Spleen (tissue), 11 donors: ENCODE measurements at regions not wholly inside any gene's neighbourhood (a gene's known extent, or its start where the extent isn't known, plus 50 kb on each side); places are given as distances from the start of the nearest gene placed in this dataset.

ENCODE experiments used
- DNase-seq: peaks from one replicate; pipeline ENCODE4 v3.0.0-alpha.2; 2020
- H3K27ac ChIP-seq, 8 donors: fragments of 200-600 bp; sonication (generic) in 7 of 8; 1 replicate in 4 of 8; 2 replicates in 4 of 8; pipeline versions ENCODE4 v1.5.0 to v1.8.0; 2016 to 2021; ENCODE audit warnings: inconsistent platforms in 4 of 8, mild to moderate bottlenecking in 4 of 8, moderate library complexity in 1 of 8
- H3K27me3 ChIP-seq, 7 donors: fragments of 200-600 bp; sonication (generic) in 6 of 7; replicated peaks in 1 of 7; 1 replicate in 4 of 7; 2 replicates in 3 of 7; pipeline versions ENCODE4 v1.5.0 to v1.8.0; 2016 to 2021; ENCODE audit warnings: inconsistent platforms in 3 of 7, mild to moderate bottlenecking in 1 of 7
- H3K36me3 ChIP-seq, 6 donors: fragments of 200-600 bp; sonication (generic) in 5 of 6; 1 replicate in 4 of 6; 2 replicates in 2 of 6; pipeline versions ENCODE4 v1.5.0 to v1.8.0; 2016 to 2021; ENCODE audit warnings: inconsistent platforms in 2 of 6
- H3K4me1 ChIP-seq, 6 donors: fragments of 200-600 bp; sonication (generic) in 5 of 6; 1 replicate in 3 of 6; 2 replicates in 3 of 6; pipeline versions ENCODE4 v1.5.0 to v1.8.0; 2016 to 2021; ENCODE audit warnings: inconsistent platforms in 3 of 6
- H3K4me3 ChIP-seq, 8 donors: fragments of 200-600 bp; sonication (generic) in 7 of 8; 1 replicate in 4 of 8; 2 replicates in 4 of 8; pipeline versions ENCODE4 v1.5.0 to v1.8.0; 2016 to 2021; ENCODE audit warnings: inconsistent platforms in 4 of 8, mild to moderate bottlenecking in 4 of 8, moderate library complexity in 2 of 8
- H3K9me3 ChIP-seq, 8 donors: fragments of 200-600 bp; sonication (generic) in 7 of 8; 1 replicate in 4 of 8; 2 replicates in 4 of 8; pipeline versions ENCODE4 v1.5.0 to v1.8.0; 2016 to 2021; ENCODE audit warnings: inconsistent platforms in 4 of 8
- CTCF ChIP-seq, 11 experiments: fragments of 200-600 bp in 7 of 11; fragments of 450-650 bp in 4 of 11; sonication (generic) in 4 of 11; IDR thresholded peaks in 8 of 11; conservative IDR thresholded peaks in 3 of 11; 1 replicate in 7 of 11; 2 replicates in 4 of 11; pipeline versions ENCODE4 v1.4.0 to v1.8.0; 2016 to 2021; ENCODE audit warnings: antibody characterized with exemption in 11 of 11, inconsistent platforms in 4 of 11, mild to moderate bottlenecking in 1 of 11
- POLR2A ChIP-seq, 3 donors: fragments of 450-650 bp; IDR thresholded peaks; one replicate each; pipeline ENCODE4 v1.5.1; 2017; ENCODE audit warnings: antibody characterized with exemption in 3 of 3, mild to moderate bottlenecking in 1 of 3
- POLR2AphosphoS5 ChIP-seq, 3 donors: sonication (generic); formaldehyde crosslinking; IDR thresholded peaks; one replicate each; pipeline ENCODE4 v1.5.1; 2017; ENCODE audit warnings: antibody characterized with exemption in 3 of 3
- WGBS, 5 donors: extraction: QIAGEN DNeasy Blood & Tissue Kit in 3 of 5; methylation state at CpG; one replicate each; pipeline versions ENCODE4 v1.1.5 to v1.1.7; 2013 to 2018; 5-methylcytosine and 5-hydroxymethylcytosine counted together
- intact Hi-C: fragments of 100-400 bp; cut with DNase I; formaldehyde crosslinking; loops from one replicate; pipeline ENCODE4 v1.15.0; 2023; ENCODE audit warnings: low total_unique reads
- donor health status: healthy with polysubstance abuse.
- donor health status: DM: no; HTN: no; CAD: no; lungs with moderate emphysema.
- donor health status: DM: no; HTN: no; CAD: no.
- donor health status: Bipolar disorder and iron deficiency.
- donor health status: healthy.
- donor health status: DM: no; HTN: no; CAD: no.
- donor health status: DM: yes; HTN: yes; CAD: no.

GRCh38 chr1:72412286-72412685 is 129.9 kb upstream of the NEGR1 start:
- H3K36me3 ChIP-seq: no peaks in the 10 kb centered on the region
- intact Hi-C loops: no loop called here
- no peaks in the 10 kb centered on the region for H3K4me1 ChIP-seq
- H3K27ac ChIP-seq: no peak overlapping the region
- no peak overlapping the region for H3K4me3 ChIP-seq
- H3K9me3 ChIP-seq: peaks cover 0 to 2% (median 0%) of the 10 kb centered on the region in 8 donors
- no peak for TF ChIP-seq CTCF (IDR thresholded peaks at IDR 0.05 in 8 of 11, conservative IDR thresholded peaks at IDR 0.05 in 3 of 11)
- TF ChIP-seq POLR2AphosphoS5 (IDR thresholded peaks at IDR 0.05): no peak
- no peak for TF ChIP-seq POLR2A (IDR thresholded peaks at IDR 0.05)
- H3K27me3 ChIP-seq: no peaks in the 10 kb centered on the region
- no peak for DNase-seq

- Histone ChIP-seq H3K27ac (no peak overlapping the region), H3K4me3 (no peak overlapping the region), H3K36me3 (no peaks in the 10 kb centered on the region), H3K4me1 (no peaks in the 10 kb centered on the region), H3K27me3 (no peaks in the 10 kb centered on the region), H3K9me3 (no peaks in the 10 kb centered on the region)
- no peak for DNase-seq
- no peak for TF ChIP-seq POLR2AphosphoS5 (IDR thresholded peaks at IDR 0.05)
- no peak for TF ChIP-seq CTCF (IDR thresholded peaks at IDR 0.05 in 8 of 11, conservative IDR thresholded peaks at IDR 0.05 in 3 of 11)
- TF ChIP-seq POLR2A (IDR thresholded peaks at IDR 0.05): no peak
- WGBS, 5 donors: 91 to 98% (median 97%) methylated on average over 2 of the region's 2 CpGs
- intact Hi-C loops: no loop called here
Observed at GRCh38 chr1:72399807-72400206, 117.5 kb upstream of the NEGR1 start.

- intact Hi-C loops: no loop called here
- no peak overlapping the region for H3K27ac ChIP-seq
- DNase-seq: no peak
- no peaks in the 10 kb centered on the region for H3K9me3 ChIP-seq
- no peak overlapping the region for H3K4me3 ChIP-seq
- TF ChIP-seq CTCF (IDR thresholded peaks at IDR 0.05 in 8 of 11, conservative IDR thresholded peaks at IDR 0.05 in 3 of 11): no peak
- no peak for TF ChIP-seq POLR2A (IDR thresholded peaks at IDR 0.05)
- no peak for TF ChIP-seq POLR2AphosphoS5 (IDR thresholded peaks at IDR 0.05)
- no peaks in the 10 kb centered on the region for H3K27me3 ChIP-seq
- no peaks in the 10 kb centered on the region for H3K4me1 ChIP-seq
- no peaks in the 10 kb centered on the region for H3K36me3 ChIP-seq
Observed at GRCh38 chr1:72397786-72398185, 115.4 kb upstream of the NEGR1 start.

- WGBS, 5 donors: 41 to 66% (median 53%) methylated on average over 3 of the region's 3 CpGs
Observed at GRCh38 chr1:72394457-72394856, 112.1 kb upstream of the NEGR1 start.

More at GRCh38 chr1:72394457-72394856, 112.1 kb upstream of the NEGR1 start:
- intact Hi-C loops: no loop called here
- no peak for DNase-seq
- H3K4me3 ChIP-seq: no peak overlapping the region
- H3K4me1 ChIP-seq: no peaks in the 10 kb centered on the region
- no peaks in the 10 kb centered on the region for H3K27me3 ChIP-seq
- H3K27ac ChIP-seq: no peak overlapping the region
- no peak for TF ChIP-seq POLR2AphosphoS5 (IDR thresholded peaks at IDR 0.05)
- TF ChIP-seq CTCF (IDR thresholded peaks at IDR 0.05 in 8 of 11, conservative IDR thresholded peaks at IDR 0.05 in 3 of 11): no peak
- no peak for TF ChIP-seq POLR2A (IDR thresholded peaks at IDR 0.05)
- H3K9me3 ChIP-seq: no peaks in the 10 kb centered on the region
- H3K36me3 ChIP-seq: no peaks in the 10 kb centered on the region
